ENCODE measurements at regions not wholly inside any gene's neighbourhood (a gene's known extent, or its start where the extent isn't known, plus 50 kb on each side); places are given as distances from the start of the nearest gene placed in this dataset.

DNA sequence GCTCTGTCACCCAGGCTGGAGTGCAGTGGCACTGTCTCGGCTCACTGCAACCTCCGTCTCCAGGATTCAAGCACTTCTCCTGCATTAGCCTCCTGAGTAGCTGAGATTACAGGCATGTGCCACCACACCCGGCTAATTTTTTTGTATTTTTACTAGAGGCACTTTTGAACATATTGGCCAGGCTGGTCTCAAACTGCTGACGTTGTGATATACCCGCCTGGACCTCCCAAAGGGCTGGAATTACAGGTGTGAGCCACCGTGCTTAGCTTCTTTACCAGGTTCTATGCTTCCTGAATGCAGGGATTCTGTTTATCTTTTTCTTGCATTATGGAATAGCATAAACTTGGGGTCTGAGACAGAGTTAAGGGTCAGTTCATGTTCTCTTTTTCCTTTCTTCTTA, 317.9 kb upstream of the RBFOX1 start:
- Histone ChIP-seq H3K9ac (no peak overlapping the region), H4K20me1 (ENCODE audit: insufficient read depth) (no peaks in the 10 kb centered on the region), H3K36me3 (ENCODE audit: low read depth) (no peaks in the 10 kb centered on the region), H3K79me2 (ENCODE audit: insufficient read depth) (no peaks in the 10 kb centered on the region), H3K9me3 (ENCODE audit: low read depth) (no peaks in the 10 kb centered on the region), H3K4me2 (ENCODE audit: unreplicated experiment) (no peak overlapping the region), H3K27ac (no peak overlapping the region), H3K27me3 (replicated peaks; ENCODE audit: insufficient read depth) (no peaks in the 10 kb centered on the region), H3K4me3 (no peak overlapping the region), H2AFZ (no peak overlapping the region), H3F3A (ENCODE audit: insufficient read depth) (no peaks in the 10 kb centered on the region), H3K9me2 (ENCODE audit: insufficient read depth) (no peaks in the 10 kb centered on the region), H3K4me1 (ENCODE audit: insufficient read depth) (no peaks in the 10 kb centered on the region)
- in situ Hi-C loops (cut with MboI), result no loop called here
- TF ChIP-seq EZH2 (IDR thresholded peaks at IDR 0.05; ENCODE audit: insufficient read depth, poor library complexity, severe bottlenecking) (no peak), EZH2phosphoT487 (IDR thresholded peaks at IDR 0.05; ENCODE audit: insufficient read depth, low read depth) (no peak)
- DNase-seq, result no peak
- WGBS, 2 experiments (ENCODE audit: low coverage in 1 of 2, low lambda C conversion rate in 2 of 2, missing lambda C conversion rate in 2 of 2), result 25 to 30% methylated on average over 6 of the region's 6 CpGs

DNA sequence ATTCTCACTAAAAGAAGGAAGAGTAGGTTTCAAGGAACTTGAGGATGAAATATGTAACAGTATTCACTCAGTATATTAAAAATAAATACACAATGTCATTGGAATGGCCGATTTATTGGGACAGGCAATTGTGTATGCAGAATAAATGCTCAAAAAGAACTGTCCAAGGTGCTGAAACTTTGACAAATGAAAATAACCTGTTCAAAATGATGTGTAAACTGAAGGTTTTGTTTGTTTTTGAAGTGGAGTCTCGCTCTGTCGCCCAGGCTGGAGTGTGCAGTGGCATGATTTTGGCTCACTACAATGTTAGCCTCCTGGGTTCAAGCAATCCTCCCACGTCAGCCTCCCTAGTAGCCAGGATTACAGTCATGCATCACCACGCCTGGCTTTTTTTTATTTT, 318.7 kb upstream of the RBFOX1 start:
- no peak overlapping the region for H3K27ac ChIP-seq
- H2AFZ ChIP-seq, result no peak overlapping the region
- H3K27me3 ChIP-seq (replicated peaks; ENCODE audit: insufficient read depth), result no peaks in the 10 kb centered on the region
- no peaks in the 10 kb centered on the region for H3K9me2 ChIP-seq (ENCODE audit: insufficient read depth)
- H3K36me3 ChIP-seq (ENCODE audit: low read depth), result no peaks in the 10 kb centered on the region
- H3K9ac ChIP-seq, result no peak overlapping the region
- H3F3A ChIP-seq (ENCODE audit: insufficient read depth), result no peaks in the 10 kb centered on the region
- in situ Hi-C loops (cut with MboI), result no loop called here
- DNase-seq, result peak; percentile 30
- no peaks in the 10 kb centered on the region for H4K20me1 ChIP-seq (ENCODE audit: insufficient read depth)
- H3K4me1 ChIP-seq (ENCODE audit: insufficient read depth), result no peaks in the 10 kb centered on the region
- no peak overlapping the region for H3K4me2 ChIP-seq (ENCODE audit: unreplicated experiment)
- no peaks in the 10 kb centered on the region for H3K9me3 ChIP-seq (ENCODE audit: low read depth)
- no peaks in the 10 kb centered on the region for H3K79me2 ChIP-seq (ENCODE audit: insufficient read depth)
- TF ChIP-seq EZH2phosphoT487 (IDR thresholded peaks at IDR 0.05; ENCODE audit: insufficient read depth, low read depth), result no peak
- TF ChIP-seq EZH2 (IDR thresholded peaks at IDR 0.05; ENCODE audit: insufficient read depth, poor library complexity, severe bottlenecking), result no peak
- no peak overlapping the region for H3K4me3 ChIP-seq
- WGBS, 2 experiments (ENCODE audit: low coverage in 1 of 2, low lambda C conversion rate in 2 of 2, missing lambda C conversion rate in 2 of 2), result 10 to 13% methylated on average over 5 of the region's 5 CpGs

DNA sequence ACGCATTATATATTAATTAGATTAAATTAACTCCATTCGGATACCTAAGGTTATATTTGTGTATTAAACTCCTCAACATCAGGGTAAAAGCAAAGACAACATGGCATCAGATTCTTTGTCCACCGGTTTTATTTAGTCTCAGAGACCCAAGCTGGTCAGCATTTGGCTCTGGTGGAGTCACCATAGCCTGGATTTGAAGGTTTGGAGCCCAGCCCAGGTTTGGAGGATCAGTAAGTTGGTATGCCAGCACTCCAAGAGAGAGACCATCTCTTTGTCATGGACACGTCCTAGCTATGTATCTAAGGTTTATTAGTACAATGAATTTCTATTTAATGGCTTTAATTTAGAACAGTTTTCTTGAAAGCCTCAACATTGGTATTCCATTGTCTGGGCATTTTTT, 328.4 kb upstream of the RBFOX1 start:
- Histone ChIP-seq H3K9ac (no peak overlapping the region), H3K27ac (no peak overlapping the region), H3K27me3 (replicated peaks; ENCODE audit: insufficient read depth) (no peaks in the 10 kb centered on the region), H3F3A (ENCODE audit: insufficient read depth) (no peaks in the 10 kb centered on the region), H3K4me2 (ENCODE audit: unreplicated experiment) (no peak overlapping the region), H3K4me3 (no peak overlapping the region), H3K4me1 (ENCODE audit: insufficient read depth) (no peaks in the 10 kb centered on the region), H2AFZ (no peak overlapping the region), H3K79me2 (ENCODE audit: insufficient read depth) (no peaks in the 10 kb centered on the region), H3K9me2 (ENCODE audit: insufficient read depth) (no peaks in the 10 kb centered on the region), H3K9me3 (ENCODE audit: low read depth) (no peaks in the 10 kb centered on the region), H4K20me1 (ENCODE audit: insufficient read depth) (no peaks in the 10 kb centered on the region), H3K36me3 (ENCODE audit: low read depth) (no peaks in the 10 kb centered on the region)
- DNase-seq, result no peak
- TF ChIP-seq EZH2phosphoT487 (IDR thresholded peaks at IDR 0.05; ENCODE audit: insufficient read depth, low read depth) (no peak), EZH2 (IDR thresholded peaks at IDR 0.05; ENCODE audit: insufficient read depth, poor library complexity, severe bottlenecking) (no peak)
- WGBS, 2 experiments (ENCODE audit: low coverage in 1 of 2, low lambda C conversion rate in 2 of 2, missing lambda C conversion rate in 2 of 2), result 4 to 9% methylated on average over 4 of the region's 4 CpGs
- in situ Hi-C loops (cut with MboI), result no loop called here

DNA sequence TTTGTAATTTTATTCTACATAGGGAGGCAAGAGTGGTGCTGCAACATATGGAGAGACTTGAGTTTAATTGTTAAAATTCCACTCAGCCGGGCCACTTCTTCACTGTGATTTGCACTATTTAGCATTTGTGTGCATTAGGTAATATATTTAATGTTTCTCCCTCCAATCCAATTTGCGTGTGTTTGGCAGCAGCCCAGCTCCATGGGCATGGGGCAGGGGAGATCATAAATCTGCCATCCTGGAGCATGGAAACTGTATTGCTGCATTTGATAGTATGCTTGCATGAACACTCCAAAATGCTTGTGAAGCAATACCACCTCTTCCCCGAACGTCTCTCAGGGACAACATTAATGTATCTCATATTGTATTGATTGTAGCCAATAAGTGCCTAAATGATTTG, 339.1 kb upstream of the RBFOX1 start:
- Histone ChIP-seq H3F3A (ENCODE audit: insufficient read depth) (no peaks in the 10 kb centered on the region), H3K4me3 (no peak overlapping the region), H2AFZ (no peak overlapping the region), H3K4me2 (ENCODE audit: unreplicated experiment) (no peak overlapping the region), H3K9me2 (ENCODE audit: insufficient read depth) (no peaks in the 10 kb centered on the region), H3K27ac (no peak overlapping the region), H3K9ac (no peak overlapping the region), H3K36me3 (ENCODE audit: low read depth) (no peaks in the 10 kb centered on the region), H3K9me3 (ENCODE audit: low read depth) (no peaks in the 10 kb centered on the region), H3K27me3 (replicated peaks; ENCODE audit: insufficient read depth) (no peaks in the 10 kb centered on the region), H4K20me1 (ENCODE audit: insufficient read depth) (no peaks in the 10 kb centered on the region), H3K79me2 (ENCODE audit: insufficient read depth) (no peaks in the 10 kb centered on the region), H3K4me1 (ENCODE audit: insufficient read depth) (no peaks in the 10 kb centered on the region)
- 1 to 2% methylated on average over 4 of the region's 4 CpGs for WGBS, 2 experiments (ENCODE audit: low coverage in 1 of 2, low lambda C conversion rate in 2 of 2, missing lambda C conversion rate in 2 of 2)
- no peak for TF ChIP-seq EZH2phosphoT487 (IDR thresholded peaks at IDR 0.05; ENCODE audit: insufficient read depth, low read depth)
- no peak for DNase-seq
- in situ Hi-C loops (cut with MboI), result no loop called here

DNA sequence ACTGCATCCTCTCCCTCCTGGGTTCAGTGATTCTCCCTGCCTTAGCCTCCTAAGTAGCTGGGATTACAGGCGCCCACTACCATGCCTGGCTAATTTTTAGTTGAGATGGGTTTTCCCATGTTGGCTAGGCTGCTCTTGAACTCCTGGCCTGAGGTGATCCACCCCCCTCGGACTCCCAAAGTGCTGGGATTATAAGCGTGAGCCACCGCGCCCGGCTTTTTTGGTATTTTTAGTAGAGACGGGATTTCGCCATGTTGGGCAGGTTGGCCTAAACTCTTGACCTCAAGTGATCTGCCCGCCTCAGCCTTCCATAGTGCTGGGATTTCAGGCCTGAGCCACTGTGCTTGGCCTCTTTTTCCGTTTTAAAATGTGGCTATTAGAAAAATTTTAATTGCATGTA, 343.8 kb upstream of the RBFOX1 start:
- Histone ChIP-seq H3F3A (ENCODE audit: insufficient read depth) (no peaks in the 10 kb centered on the region), H3K9me3 (ENCODE audit: low read depth) (no peaks in the 10 kb centered on the region), H3K27ac (no peak overlapping the region), H2AFZ (no peak overlapping the region), H3K4me2 (ENCODE audit: unreplicated experiment) (no peak overlapping the region), H3K4me1 (ENCODE audit: insufficient read depth) (no peaks in the 10 kb centered on the region), H3K9me2 (ENCODE audit: insufficient read depth) (no peaks in the 10 kb centered on the region), H3K36me3 (ENCODE audit: low read depth) (no peaks in the 10 kb centered on the region), H3K4me3 (no peak overlapping the region), H3K79me2 (ENCODE audit: insufficient read depth) (no peaks in the 10 kb centered on the region), H4K20me1 (ENCODE audit: insufficient read depth) (no peaks in the 10 kb centered on the region), H3K9ac (no peak overlapping the region), H3K27me3 (replicated peaks; ENCODE audit: insufficient read depth) (no peaks in the 10 kb centered on the region)
- DNase-seq, result no peak
- WGBS, 2 experiments (ENCODE audit: low coverage in 1 of 2, low lambda C conversion rate in 2 of 2, missing lambda C conversion rate in 2 of 2), result 42 to 45% methylated on average over 10 of the region's 10 CpGs
- TF ChIP-seq EZH2phosphoT487 (IDR thresholded peaks at IDR 0.05; ENCODE audit: insufficient read depth, low read depth), result no peak
- no peak for TF ChIP-seq EZH2 (IDR thresholded peaks at IDR 0.05; ENCODE audit: insufficient read depth, poor library complexity, severe bottlenecking)
- in situ Hi-C loops (cut with MboI), result no loop called here

All from GM23248 (cell line).